GM10248 (cell line): ENCODE measurements at regions not wholly inside any gene's neighbourhood (a gene's known extent, or its start where the extent isn't known, plus 50 kb on each side); places are given as distances from the start of the nearest gene placed in this dataset.

Experiments used
- CTCF ChIA-PET: fragments of 300-600 bp; sonication (Branson Sonifier 250); formaldehyde crosslinking; extraction: SDS; loops from one replicate; lab custom pipeline; 2021; ENCODE audit warnings: antibody characterized with exemption; lab: Yijun Ruan, JAX
- POLR2A ChIA-PET: fragments of 350-650 bp; sonication (Branson Sonifier 250); formaldehyde crosslinking; extraction: SDS; loops from one replicate; lab custom pipeline; 2020; ENCODE audit warnings: antibody characterized with exemption; lab: Yijun Ruan, JAX
- DNase-seq: peaks from one replicate; pipeline ENCODE4 v3.0.0; 2012; ENCODE audit errors: extremely low spot score
- TF ChIP-seq, protein P1 (sequence below): IDR thresholded peaks from 2 replicates; pipeline ENCODE4 v1.5.1; 2012; ENCODE audit warnings: mild to moderate bottlenecking, low read depth; ENCODE audit errors: extremely low read depth, missing control alignments, control extremely low read depth

DNA sequence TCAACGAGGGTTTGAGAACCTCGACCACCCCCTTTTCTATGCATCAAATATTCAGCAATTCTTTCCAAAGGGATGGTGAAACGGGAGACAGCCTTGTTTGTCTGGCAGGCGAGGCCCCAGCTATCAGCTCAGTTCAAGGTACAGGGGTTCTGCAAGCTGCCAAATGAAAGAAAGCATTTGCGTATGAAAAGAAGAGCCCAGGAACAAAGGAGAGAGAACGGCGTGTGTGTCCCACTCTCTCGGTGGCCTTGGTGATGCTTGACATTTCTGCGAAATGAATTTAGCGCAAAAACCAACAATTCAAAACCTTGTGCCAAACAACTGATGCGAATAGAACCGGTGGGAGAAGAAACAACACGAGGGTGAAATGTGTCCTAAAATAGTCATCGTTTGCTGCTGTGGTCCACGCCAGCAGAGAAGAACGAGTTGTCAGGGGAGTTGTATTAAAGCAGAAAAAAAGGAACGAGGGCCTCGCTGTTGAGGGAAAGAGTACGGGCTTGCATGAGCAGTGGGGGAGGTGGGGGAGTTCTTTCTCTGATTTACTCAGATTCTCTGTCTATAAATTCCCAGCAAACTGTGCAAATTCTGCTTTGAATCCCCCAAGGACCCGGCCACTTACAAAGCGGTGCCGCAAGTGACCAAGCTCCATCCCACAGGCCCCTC lies 97.7 kb downstream of the TMEM130 start:
- DNase-seq = no peak
- TF ChIP-seq, protein P1, sequence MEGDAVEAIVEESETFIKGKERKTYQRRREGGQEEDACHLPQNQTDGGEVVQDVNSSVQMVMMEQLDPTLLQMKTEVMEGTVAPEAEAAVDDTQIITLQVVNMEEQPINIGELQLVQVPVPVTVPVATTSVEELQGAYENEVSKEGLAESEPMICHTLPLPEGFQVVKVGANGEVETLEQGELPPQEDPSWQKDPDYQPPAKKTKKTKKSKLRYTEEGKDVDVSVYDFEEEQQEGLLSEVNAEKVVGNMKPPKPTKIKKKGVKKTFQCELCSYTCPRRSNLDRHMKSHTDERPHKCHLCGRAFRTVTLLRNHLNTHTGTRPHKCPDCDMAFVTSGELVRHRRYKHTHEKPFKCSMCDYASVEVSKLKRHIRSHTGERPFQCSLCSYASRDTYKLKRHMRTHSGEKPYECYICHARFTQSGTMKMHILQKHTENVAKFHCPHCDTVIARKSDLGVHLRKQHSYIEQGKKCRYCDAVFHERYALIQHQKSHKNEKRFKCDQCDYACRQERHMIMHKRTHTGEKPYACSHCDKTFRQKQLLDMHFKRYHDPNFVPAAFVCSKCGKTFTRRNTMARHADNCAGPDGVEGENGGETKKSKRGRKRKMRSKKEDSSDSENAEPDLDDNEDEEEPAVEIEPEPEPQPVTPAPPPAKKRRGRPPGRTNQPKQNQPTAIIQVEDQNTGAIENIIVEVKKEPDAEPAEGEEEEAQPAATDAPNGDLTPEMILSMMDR = no peak
- ChIA-PET POLR2A (no interaction called here), CTCF (interaction anchor here (0.9 to 1.1 kb wide), 2 partner anchors 10 to 60 kb away, joined by 3 read pairs; no protein-coding TSS in a partner anchor)

DNA sequence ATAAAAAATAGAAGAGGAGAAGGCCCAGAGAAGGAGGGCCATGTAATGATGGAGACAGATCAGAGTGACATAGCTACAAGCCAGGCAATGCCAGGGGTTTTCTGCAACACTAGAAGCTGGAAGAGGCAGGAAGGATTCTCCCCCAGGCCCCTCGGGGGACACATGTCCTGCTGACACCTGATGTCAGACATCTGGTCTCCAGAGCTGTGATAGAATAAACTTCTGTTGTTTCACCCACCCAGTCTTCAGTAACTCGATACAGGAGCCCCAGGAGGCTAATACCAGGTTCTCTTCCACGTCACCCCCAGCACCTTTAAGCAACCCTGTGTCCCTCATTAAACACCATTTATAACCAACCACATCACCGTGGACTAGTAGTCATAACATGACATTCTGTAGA lies 94.9 kb downstream of the TMEM130 start:
- TF ChIP-seq, protein P1 = no peak
- no peak for DNase-seq
- CTCF ChIA-PET = interaction anchor here (1.8 kb wide), 1 partner anchor 29 kb away, joined by 6 read pairs; no protein-coding TSS in a partner anchor
- POLR2A ChIA-PET = no interaction called here

DNA sequence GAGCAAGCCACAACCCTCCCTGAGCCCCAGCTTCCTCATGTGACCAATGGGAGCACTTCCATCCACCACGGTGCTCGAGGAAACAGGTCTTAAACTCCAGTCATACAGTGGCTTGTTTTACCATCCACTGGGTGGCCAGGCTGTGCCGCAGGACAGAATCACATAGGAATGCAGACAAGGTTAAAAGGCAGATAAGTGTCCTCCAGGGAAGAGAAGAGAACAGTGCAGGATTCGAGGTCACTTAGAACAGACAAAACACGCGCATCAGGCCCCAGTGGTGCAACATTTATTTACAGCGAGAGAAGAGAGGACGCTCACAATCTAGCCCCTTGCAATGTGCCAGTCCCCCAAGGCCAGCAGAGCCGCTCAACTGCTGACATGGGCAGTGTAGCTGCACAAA lies 92.8 kb downstream of the TMEM130 start:
- DNase-seq = no peak
- ChIA-PET CTCF (interaction anchor here (1.6 to 2.0 kb wide), 2 partner anchors 31 to 60 kb away, joined by 3 to 4 read pairs; no protein-coding TSS in a partner anchor), POLR2A (no interaction called here)
- TF ChIP-seq, protein P1 = no peak

DNA sequence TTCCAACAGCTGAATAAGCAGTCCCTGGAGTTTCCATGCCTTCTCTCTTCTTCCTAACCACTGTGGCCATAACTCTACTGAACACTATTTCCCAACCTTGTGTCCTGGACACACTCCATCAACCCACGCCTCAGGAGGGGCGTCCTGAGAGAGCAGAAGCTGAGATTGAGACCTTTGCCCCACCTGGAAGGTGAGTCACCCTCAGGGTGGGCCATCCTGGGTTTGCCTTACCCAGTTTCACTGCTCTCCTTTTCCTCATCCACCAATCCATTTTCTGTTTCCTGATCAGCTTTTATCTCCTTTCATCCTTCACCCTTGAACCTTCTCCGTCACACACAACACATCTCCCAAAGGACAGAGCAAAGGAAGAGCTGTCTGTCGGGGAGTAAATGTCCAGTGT lies 91.4 kb downstream of the TMEM130 start:
- no peak for DNase-seq
- ChIA-PET CTCF (interaction anchor here (1.0 kb wide), 1 partner anchor 8 kb away, joined by 3 read pairs; no protein-coding TSS in a partner anchor), POLR2A (no interaction called here)
- TF ChIP-seq, protein P1 = no peak

DNA sequence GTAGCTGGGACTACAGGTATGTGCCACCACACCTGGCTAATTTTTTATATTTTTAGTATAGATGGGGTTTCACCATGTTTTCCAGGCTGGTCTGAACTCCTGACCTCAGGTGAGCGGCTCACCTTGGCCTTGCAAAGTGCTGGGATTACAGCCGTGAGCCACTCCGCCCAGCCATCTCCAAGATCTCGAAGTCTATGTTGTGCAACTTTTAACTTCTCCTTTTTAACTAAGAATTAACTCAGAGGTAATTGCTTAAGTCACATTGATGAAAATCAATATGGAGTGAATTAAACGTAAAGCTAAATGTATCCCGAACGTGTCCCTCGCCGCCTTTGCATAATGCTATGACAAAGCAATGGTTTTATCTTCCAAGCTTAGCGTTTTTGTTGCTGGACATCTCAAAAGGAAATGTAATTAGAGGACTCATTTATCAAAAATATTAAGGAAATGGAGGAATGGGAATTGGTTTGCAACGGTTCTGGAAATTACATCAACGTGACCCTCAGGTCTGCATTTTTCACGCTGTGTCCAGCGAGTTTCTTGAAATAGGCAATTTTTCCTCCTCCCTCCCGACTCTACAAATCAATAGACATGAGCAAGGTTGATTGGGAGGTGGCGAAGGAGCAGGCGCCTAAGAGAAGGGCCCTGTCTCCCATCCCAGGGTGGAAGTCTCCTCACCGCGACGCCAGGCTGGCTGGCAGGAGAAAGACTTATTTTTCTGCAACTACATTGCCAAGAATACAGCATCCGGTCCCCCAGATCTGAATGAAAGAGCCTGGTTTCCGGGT lies 89.8 kb downstream of the TMEM130 start:
- CTCF ChIA-PET = no interaction called here
- DNase-seq = no peak
- POLR2A ChIA-PET = no interaction called here
- TF ChIP-seq, protein P1 = no peak

DNA sequence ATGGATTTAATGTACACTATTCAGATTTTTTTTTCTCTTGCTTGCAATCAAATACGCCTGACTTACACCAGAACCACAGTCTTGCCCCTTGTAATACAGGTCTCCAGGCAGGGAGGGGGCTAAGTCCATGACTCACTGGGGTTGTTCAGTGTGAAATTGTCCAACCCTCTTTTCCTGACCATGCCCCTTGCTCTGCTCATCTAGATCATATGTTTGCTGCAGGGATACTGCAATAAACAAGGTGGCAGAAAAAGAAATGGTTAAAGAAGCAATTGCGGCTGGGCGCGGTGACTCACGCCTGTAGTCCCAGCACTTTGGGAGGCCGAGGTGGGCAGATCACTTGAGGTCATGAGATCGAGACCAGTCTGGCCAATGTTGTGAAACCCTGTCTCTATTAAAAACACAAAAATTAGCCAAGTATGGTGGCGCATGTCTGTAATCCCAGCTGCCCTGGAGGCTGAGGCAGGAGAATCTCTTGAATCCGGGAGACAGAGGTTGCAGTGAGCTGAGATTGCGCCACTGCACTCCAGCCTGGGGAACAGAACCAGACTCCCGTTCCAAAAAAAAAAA lies 85.5 kb downstream of the TMEM130 start:
- POLR2A ChIA-PET = no interaction called here
- DNase-seq = no peak
- CTCF ChIA-PET = interaction anchor here (1.4 kb wide), 1 partner anchor 39 kb away, joined by 4 read pairs; no protein-coding TSS in a partner anchor
- TF ChIP-seq, protein P1 = no peak
